HG03039 (cell line): ENCODE measurements at regions not wholly inside any gene's neighbourhood (a gene's known extent, or its start where the extent isn't known, plus 50 kb on each side); places are given as distances from the start of the nearest gene placed in this dataset.
"Not testable (repeated sequence)": the region's sequence is repeated elsewhere in the genome, so short reads cannot be mapped to it uniquely, and the experiment has no call there.

Experiments
- ATAC-seq: cut with Tn5 transposase; IDR thresholded peaks from one replicate; pipeline ENCODE4 v1.9.1; 2021; ENCODE audit warnings: mild to moderate bottlenecking, moderate library complexity; ENCODE audit not compliant: unreplicated experiment

- ATAC-seq, result no peak
Measured at GRCh38 chr18:39190508-39190907, 1624.9 kb upstream of the CELF4 start.

- no peak for ATAC-seq
Measured at GRCh38 chr18:39188278-39188677, 1622.7 kb upstream of the CELF4 start.

- ATAC-seq, result no peak
Measured at GRCh38 chr18:39186008-39186407, 1620.4 kb upstream of the CELF4 start.

GRCh38 chr18:39184176-39184575, 1618.6 kb upstream of the CELF4 start:
- no peak for ATAC-seq

GRCh38 chr18:39178166-39178565, 1612.6 kb upstream of the CELF4 start:
- no peak for ATAC-seq

- no peak for ATAC-seq
Measured at GRCh38 chr18:39172695-39173421, 1607.3 kb upstream of the CELF4 start.

GRCh38 chr18:39168723-39169122, 1603.1 kb upstream of the CELF4 start:
- no peak for ATAC-seq

GRCh38 chr18:39167990-39168389, 1602.4 kb upstream of the CELF4 start:
- no peak for ATAC-seq

- no peak for ATAC-seq
Measured at GRCh38 chr18:39166776-39167175, 1601.2 kb upstream of the CELF4 start.

- ATAC-seq, result no peak
Measured at GRCh38 chr18:39162013-39162827, 1596.6 kb upstream of the CELF4 start.

GRCh38 chr18:39149211-39149806, 1583.7 kb upstream of the CELF4 start:
- no peak for ATAC-seq

GRCh38 chr18:39134255-39134654, 1568.7 kb upstream of the CELF4 start:
- no peak for ATAC-seq

GRCh38 chr18:39127538-39127937, 1561.9 kb upstream of the CELF4 start:
- not testable (repeated sequence) for ATAC-seq

GRCh38 chr18:39113790-39114189, 1548.2 kb upstream of the CELF4 start:
- ATAC-seq, result no peak

- ATAC-seq, result no peak
Measured at GRCh38 chr18:39105104-39105503, 1539.5 kb upstream of the CELF4 start.

GRCh38 chr18:39072970-39073369, 1507.4 kb upstream of the CELF4 start:
- no peak for ATAC-seq

- no peak for ATAC-seq
Measured at GRCh38 chr18:39062426-39062825, 1496.8 kb upstream of the CELF4 start.

- no peak for ATAC-seq
Measured at GRCh38 chr18:39058386-39059000, 1492.9 kb upstream of the CELF4 start.

- ATAC-seq, result no peak
Measured at GRCh38 chr18:39057423-39058064, 1491.9 kb upstream of the CELF4 start.

- ATAC-seq, result no peak
Measured at GRCh38 chr18:39053571-39053970, 1488.0 kb upstream of the CELF4 start.

- no peak for ATAC-seq
Measured at GRCh38 chr18:39051013-39051412, 1485.4 kb upstream of the CELF4 start.
